H1 (cell line): ENCODE measurements at regions not wholly inside any gene's neighbourhood (a gene's known extent, or its start where the extent isn't known, plus 50 kb on each side); places are given as distances from the start of the nearest gene placed in this dataset.

Experiments used
- CTCF ChIA-PET: fragments of 300-600 bp; sonication (Branson Sonifier 250); formaldehyde crosslinking; loops from one replicate; lab custom pipeline; 2021; ENCODE audit not compliant: partially characterized antibody; lab: Charles Lee
- POLR2A ChIA-PET: fragments of 300-600 bp; sonication (Branson Sonifier 250); formaldehyde crosslinking; loops from one replicate; lab custom pipeline; 2021; ENCODE audit warnings: inconsistent platforms; ENCODE audit not compliant: partially characterized antibody; lab: Charles Lee
- DNase-seq, 2 experiments: peaks; one replicate each; pipeline versions ENCODE4 v3.0.0 to v3.0.0-alpha.2; 2010 to 2022; ENCODE audit warnings: low spot score in 2 of 2, low read depth in 1 of 2, mixed read lengths in 1 of 2
- FAIRE-seq: peaks from 2 replicates; lab custom pipeline; 2011; peaks lifted over from hg19 to GRCh38; lab: Jason Lieb, UNC
- H2AFZ ChIP-seq: 2 replicates; pipeline ENCODE4 v1.8.1; 2012; ENCODE audit warnings: low read length, inconsistent platforms
- H2AK5ac ChIP-seq: 2 replicates; pipeline ENCODE4 v1.6.1; 2013; ENCODE audit warnings: low read depth, low read length
- H2BK120ac ChIP-seq: replicated peaks from 2 replicates; pipeline ENCODE3; 2013; ENCODE audit warnings: low read depth, low read length, inconsistent platforms
- H2BK12ac ChIP-seq: 2 replicates; pipeline ENCODE4 v1.6.1; 2013; ENCODE audit warnings: low read depth, low read length
- H2BK15ac ChIP-seq: 2 replicates; pipeline ENCODE4 v1.6.1; 2013; ENCODE audit warnings: low read length
- H2BK20ac ChIP-seq: 2 replicates; pipeline ENCODE4 v1.6.1; 2013; ENCODE audit warnings: low read length
- H2BK5ac ChIP-seq: 2 replicates; pipeline ENCODE4 v1.6.1; 2013; ENCODE audit warnings: low read depth, low read length
- H3K14ac ChIP-seq: 2 replicates; pipeline ENCODE4 v1.6.1; 2013; ENCODE audit warnings: inconsistent platforms; ENCODE audit not compliant: insufficient read length
- H3K18ac ChIP-seq: 2 replicates; pipeline ENCODE4 v1.6.1; 2013; ENCODE audit warnings: low read length; ENCODE audit errors: extremely low read depth
- H3K23ac ChIP-seq: 2 replicates; pipeline ENCODE4 v1.6.1; 2013; ENCODE audit warnings: inconsistent platforms; ENCODE audit not compliant: insufficient read length
- H3K23me2 ChIP-seq: 2 replicates; pipeline ENCODE4 v1.6.1; 2013; ENCODE audit warnings: low read depth, low read length
- H3K27ac ChIP-seq: 2 replicates; pipeline ENCODE4 v1.6.1; 2011; ENCODE audit warnings: low read depth, low read length, inconsistent platforms
- H3K27me3 ChIP-seq, 4 experiments: replicated peaks in 1 of 4; 1 replicate in 1 of 4; 2 replicates in 3 of 4; pipeline versions ENCODE4 v1.6.1 to v1.8.1; 2011 to 2013; ENCODE audit warnings: low read length in 3 of 4, mild to moderate bottlenecking in 3 of 4, inconsistent platforms in 2 of 4, mixed read lengths in 2 of 4, moderate library complexity in 1 of 4; ENCODE audit not compliant: control insufficient read depth in 3 of 4, insufficient read depth in 3 of 4; ENCODE audit errors: extremely low read depth in 1 of 4
- H3K36me3 ChIP-seq, 4 experiments: 2 replicates each; pipeline versions ENCODE4 v1.6.1 to v1.8.1; 2011 to 2013; ENCODE audit warnings: mild to moderate bottlenecking in 4 of 4, low read length in 3 of 4, moderate library complexity in 2 of 4, control low read depth in 1 of 4, inconsistent platforms in 1 of 4; ENCODE audit not compliant: insufficient read depth in 4 of 4, control insufficient read depth in 2 of 4
- H3K4ac ChIP-seq: replicated peaks from 2 replicates; pipeline ENCODE3; 2013; ENCODE audit warnings: low read length, low read depth, mixed read lengths, inconsistent platforms; ENCODE audit not compliant: insufficient read length
- H3K4me1 ChIP-seq, 4 experiments: replicated peaks in 1 of 4; 1 replicate in 1 of 4; 2 replicates in 3 of 4; pipeline versions ENCODE4 v1.6.1 to v1.8.1; 2011 to 2013; ENCODE audit warnings: low read length in 3 of 4, inconsistent platforms in 2 of 4, mixed read lengths in 1 of 4; ENCODE audit not compliant: insufficient read depth in 4 of 4, control insufficient read depth in 3 of 4
- H3K4me2 ChIP-seq, 2 experiments: 2 replicates each; pipeline versions ENCODE4 v1.6.1 to v1.8.1; 2011 to 2013; ENCODE audit warnings: low read depth in 2 of 2, low read length in 2 of 2, control low read depth in 1 of 2, inconsistent platforms in 1 of 2, mild to moderate bottlenecking in 1 of 2; ENCODE audit not compliant: insufficient read depth in 1 of 2
- H3K4me3 ChIP-seq, 4 experiments: fragments of 200-600, 300-600 bp in 1 of 4; sonication (generic), shearing (Covaris generic), sonication (Bioruptor Twin) in 1 of 4; 2 replicates each; pipeline versions ENCODE4 v1.5.1 to v1.8.1; 2011 to 2016; ENCODE audit warnings: low read length in 4 of 4, low read depth in 3 of 4, control low read depth in 2 of 4, inconsistent platforms in 2 of 4, mild to moderate bottlenecking in 2 of 4, mixed read lengths in 1 of 4, moderate library complexity in 1 of 4; ENCODE audit not compliant: insufficient read depth in 2 of 4; ENCODE audit errors: extremely low read depth in 1 of 4
- H3K56ac ChIP-seq: replicated peaks from 2 replicates; pipeline ENCODE3; 2013; ENCODE audit warnings: low read depth, mild to moderate bottlenecking, mixed read lengths, low read length, inconsistent platforms; ENCODE audit not compliant: insufficient read length
- H3K79me1 ChIP-seq: 2 replicates; pipeline ENCODE4 v1.6.1; 2013; ENCODE audit warnings: low read depth, low read length, control low read depth
- H3K79me2 ChIP-seq, 2 experiments: 2 replicates each; pipeline versions ENCODE4 v1.6.1 to v1.8.1; 2012 to 2013; ENCODE audit warnings: low read length in 2 of 2, mild to moderate bottlenecking in 2 of 2, inconsistent platforms in 1 of 2; ENCODE audit not compliant: insufficient read depth in 2 of 2, control insufficient read depth in 1 of 2
- H3K9ac ChIP-seq, 4 experiments: replicated peaks in 1 of 4; 1 replicate in 1 of 4; 2 replicates in 3 of 4; pipeline versions ENCODE4 v1.6.1 to v1.8.1; 2011 to 2013; ENCODE audit warnings: low read depth in 3 of 4, low read length in 3 of 4, control low read depth in 2 of 4, mild to moderate bottlenecking in 2 of 4, moderate library complexity in 2 of 4, inconsistent platforms in 1 of 4; ENCODE audit errors: extremely low read depth in 1 of 4
- H3K9me3 ChIP-seq, 2 experiments: 2 replicates each; pipeline versions ENCODE4 v1.6.1 to v1.8.1; 2012 to 2013; ENCODE audit warnings: mild to moderate bottlenecking in 2 of 2, moderate library complexity in 2 of 2, control low read depth in 1 of 2, inconsistent platforms in 1 of 2, low read depth in 1 of 2, low read length in 1 of 2, mixed read lengths in 1 of 2; ENCODE audit not compliant: insufficient read depth in 2 of 2
- H4K20me1 ChIP-seq, 2 experiments: replicated peaks in 1 of 2; 2 replicates each; pipeline versions ENCODE3 to v1.8.1; 2011 to 2013; ENCODE audit warnings: inconsistent platforms in 2 of 2, low read length in 2 of 2, mild to moderate bottlenecking in 1 of 2; ENCODE audit not compliant: insufficient read depth in 2 of 2, control insufficient read depth in 1 of 2
- H4K5ac ChIP-seq: 2 replicates; pipeline ENCODE4 v1.6.1; 2013; ENCODE audit warnings: low read length, low read depth, mixed read lengths, inconsistent platforms; ENCODE audit not compliant: insufficient read length
- H4K8ac ChIP-seq: 2 replicates; pipeline ENCODE4 v1.8.0; 2013; ENCODE audit warnings: mild to moderate bottlenecking, moderate library complexity, low read length, inconsistent platforms; ENCODE audit not compliant: insufficient read depth; ENCODE audit errors: extremely low read depth
- H4K91ac ChIP-seq: replicated peaks from 2 replicates; pipeline ENCODE3; 2013; ENCODE audit warnings: low read length, mixed read lengths, inconsistent platforms; ENCODE audit not compliant: insufficient read length
- MAFK ChIP-seq: IDR thresholded peaks from 2 replicates; pipeline ENCODE4 v1.6.1; 2012; ENCODE audit warnings: low read depth, mild to moderate bottlenecking, improper control_type of control experiment, low read length
- WGBS, 2 experiments: shearing (Covaris generic) in 1 of 2; methylation state at CpG; one replicate each; pipeline versions ENCODE4 v1.1.6 to v1.1.7; 2013 to 2015; ENCODE audit warnings: low lambda C conversion rate in 2 of 2, mixed read lengths in 2 of 2, inconsistent platforms in 1 of 2, low coverage in 1 of 2, missing lambda C conversion rate in 1 of 2; ENCODE audit not compliant: insufficient replicate concordance in 2 of 2, insufficient coverage in 1 of 2, insufficient read length in 1 of 2; ENCODE audit errors: extremely low coverage in 1 of 2, missing lambda C conversion rate in 1 of 2; 5-methylcytosine and 5-hydroxymethylcytosine counted together

DNA sequence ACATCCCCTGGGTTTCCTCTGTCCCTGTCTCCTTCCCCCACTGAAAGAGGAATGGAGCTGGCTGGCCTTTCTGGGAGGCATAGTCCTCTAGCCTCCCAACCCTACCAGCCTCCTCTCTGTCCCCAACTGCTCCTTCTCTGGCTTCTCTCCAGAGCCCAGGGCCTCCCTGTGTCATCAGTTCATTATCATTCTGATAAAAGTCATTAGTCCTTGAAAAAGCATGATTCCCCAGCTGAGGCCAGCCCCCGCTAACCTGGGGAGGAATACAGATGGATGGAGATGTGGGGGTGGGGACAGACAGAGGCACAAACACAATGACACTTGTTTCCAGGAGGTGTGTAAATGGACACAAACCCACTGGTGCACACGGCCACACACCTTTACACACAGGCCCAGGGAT is 73.6 kb upstream of the HSPA9 start:
- DNase-seq (no peak), FAIRE-seq (no peak)
- H3K4me1 ChIP-seq = peaks cover 4 to 22% (median 10%) of the 10 kb centered on the region in 4 experiments
- no peak overlapping the region for H4K5ac ChIP-seq
- POLR2A ChIA-PET = interaction anchor here (0.8 to 2.2 kb wide), 6 partner anchors 8 to 123 kb away, joined by 3 to 9 read pairs (median 4); partner anchors contain the start of genes CTNNA1 and HSPA9
- TF ChIP-seq MAFK = no peak
- H2AK5ac ChIP-seq = peak overlapping the region; percentile 86; the same call in 1 of the 2 replicates
- no peaks in the 10 kb centered on the region for H4K20me1 ChIP-seq
- H3K23ac ChIP-seq = no peak overlapping the region
- H2BK20ac ChIP-seq = peak overlapping the region; percentile 97; the same call in 1 of the 2 replicates
- H4K8ac ChIP-seq = 0 out of 2 replicates have a peak overlapping the region, but pooled peaks have one; percentile 29
- H2BK12ac ChIP-seq = peak overlapping the region; percentile 97; the same call in 1 of the 2 replicates
- peak overlapping the region; percentile 72; the same call in 1 of the 2 replicates for H2BK15ac ChIP-seq
- no peak overlapping the region for H3K4me3 ChIP-seq
- H2BK5ac ChIP-seq = peak overlapping the region; percentile 83; the same call in 1 of the 2 replicates
- no peaks in the 10 kb centered on the region for H3K79me2 ChIP-seq
- H3K4me2 ChIP-seq = peak overlapping the region; percentile 21 to 26; a peak in 3 of 4 replicates
- H3K56ac ChIP-seq = no peak overlapping the region
- peak overlapping the region; percentile 54 for H4K91ac ChIP-seq
- H3K4ac ChIP-seq = peak overlapping the region; percentile 10
- no peaks in the 10 kb centered on the region for H3K9me3 ChIP-seq
- H2AFZ ChIP-seq = peak overlapping the region; percentile 30; the same call in 1 of the 2 replicates
- no peaks in the 10 kb centered on the region for H3K36me3 ChIP-seq
- H3K9ac ChIP-seq = no peak overlapping the region; a peak in 2 of 7 replicates
- no peak overlapping the region for H3K14ac ChIP-seq
- peak overlapping the region; percentile 74 for H3K18ac ChIP-seq
- H3K79me1 ChIP-seq = no peaks in the 10 kb centered on the region; the same call in 1 of the 2 replicates
- CTCF ChIA-PET = interaction anchor here (0.5 to 19.6 kb wide), 14 partner anchors 10 to 606 kb away, joined by 3 to 192 read pairs (median 4); no protein-coding TSS in a partner anchor
- no peak overlapping the region for H3K27ac ChIP-seq
- no peaks in the 10 kb centered on the region for H3K23me2 ChIP-seq
- no peak overlapping the region for H2BK120ac ChIP-seq
- no peaks in the 10 kb centered on the region for H3K27me3 ChIP-seq
- 92% methylated on average over 2 of the region's 2 CpGs; no CpG with 5 or more reads in 1 of the 2 experiments for WGBS, 2 experiments
